HCT116 (cell line): ENCODE measurements at regions not wholly inside any gene's neighbourhood (a gene's known extent, or its start where the extent isn't known, plus 50 kb on each side); places are given as distances from the start of the nearest gene placed in this dataset.

Experiments used
- CEBPB ChIP-seq: IDR thresholded peaks from 2 replicates; pipeline ENCODE4 v1.6.1; 2012; ENCODE audit warnings: low read depth
- CTCF ChIP-seq, 3 experiments: fragments of 200-600 bp in 1 of 3; sonication (generic) in 1 of 3; IDR thresholded peaks in 2 of 3; conservative IDR thresholded peaks in 1 of 3; 2 replicates each; pipeline ENCODE4 v1.5.1; 2012 to 2017; ENCODE audit warnings: low read depth in 2 of 3, low read length in 2 of 3, antibody characterized with exemption in 1 of 3, borderline replicate concordance in 1 of 3, control low read depth in 1 of 3, mild to moderate bottlenecking in 1 of 3, mixed read lengths in 1 of 3, mixed run types in 1 of 3, moderate library complexity in 1 of 3; ENCODE audit not compliant: insufficient read depth in 1 of 3
- ELF1 ChIP-seq: IDR thresholded peaks from 2 replicates; pipeline ENCODE4 v1.6.1; 2012; ENCODE audit warnings: low read depth, borderline replicate concordance
- POLR2AphosphoS5 ChIP-seq: IDR thresholded peaks from 2 replicates; pipeline ENCODE4 v1.6.1; 2011; ENCODE audit warnings: mild to moderate bottlenecking, low read depth, low read length, moderate library complexity
- RAD21 ChIP-seq: IDR thresholded peaks from 2 replicates; pipeline ENCODE4 v1.6.1; 2012; ENCODE audit warnings: low read depth, mild to moderate bottlenecking
- REST ChIP-seq: IDR thresholded peaks from 2 replicates; pipeline ENCODE4 v1.6.1; 2012; ENCODE audit warnings: low read depth
- SP1 ChIP-seq: IDR thresholded peaks from 2 replicates; pipeline ENCODE4 v1.6.1; 2012; ENCODE audit warnings: low read depth
- SRF ChIP-seq: IDR thresholded peaks from 2 replicates; pipeline ENCODE4 v1.6.1; 2012; ENCODE audit warnings: low read depth
- TF ChIP-seq, protein P1 (sequence below): IDR thresholded peaks from 2 replicates; pipeline ENCODE4 v1.6.1; 2012

GRCh38 chr4:155434366-155434765 lies 57.6 kb upstream of the MAP9 start (continued):
- TF ChIP-seq REST (no peak), SP1 (no peak), CEBPB (no peak), ELF1 (no peak), CTCF (IDR thresholded peaks at IDR 0.05 in 2 of 3, conservative IDR thresholded peaks at IDR 0.05 in 1 of 3; ENCODE audit: borderline replicate concordance in 1 of 3, insufficient read depth in 1 of 3, low read depth in 2 of 3, low read length in 2 of 3) (no peak), RAD21 (no peak), SRF (no peak), POLR2AphosphoS5 (no peak)
- TF ChIP-seq, protein P1, sequence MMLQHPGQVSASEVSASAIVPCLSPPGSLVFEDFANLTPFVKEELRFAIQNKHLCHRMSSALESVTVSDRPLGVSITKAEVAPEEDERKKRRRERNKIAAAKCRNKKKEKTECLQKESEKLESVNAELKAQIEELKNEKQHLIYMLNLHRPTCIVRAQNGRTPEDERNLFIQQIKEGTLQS = no peak
